Uterus (tissue), 2 donors: ENCODE measurements at regions not wholly inside any gene's neighbourhood (a gene's known extent, or its start where the extent isn't known, plus 50 kb on each side); places are given as distances from the start of the nearest gene placed in this dataset.

Experiments
- CTCF ChIP-seq, 4 experiments: fragments of 200-600 bp in 2 of 4; fragments of 450-650 bp in 2 of 4; sonication (generic) in 2 of 4; IDR thresholded peaks; one replicate each; pipeline ENCODE4 v1.5.1; 2016 to 2019; ENCODE audit warnings: antibody characterized with exemption in 4 of 4, mild to moderate bottlenecking in 2 of 4, moderate library complexity in 1 of 4
- POLR2A ChIP-seq, 2 donors: fragments of 450-650 bp; IDR thresholded peaks; one replicate each; pipeline ENCODE4 v1.6.1; 2016; ENCODE audit warnings: antibody characterized with exemption in 2 of 2, mild to moderate bottlenecking in 1 of 2, moderate library complexity in 1 of 2

- no peak for TF ChIP-seq CTCF (IDR thresholded peaks at IDR 0.05)
- no peak for TF ChIP-seq POLR2A (IDR thresholded peaks at IDR 0.05)
Observed at GRCh38 chr7:68425377-68425776, 1172.9 kb upstream of the AUTS2 start.
